Heart right ventricle (tissue), 16 donors: ENCODE measurements at regions not wholly inside any gene's neighbourhood (a gene's known extent, or its start where the extent isn't known, plus 50 kb on each side); places are given as distances from the start of the nearest gene placed in this dataset.

Source experiments
- ATAC-seq, 8 donors: fragments of 200-7000 bp; cut with Tn5 transposase; one replicate each; pipeline ENCODE4 v1.9.1; 2020; ENCODE audit warnings: mild to moderate bottlenecking in 8 of 8, moderate library complexity in 8 of 8, moderate number of reproducible peaks in 1 of 8
- DNase-seq, 2 donors: peaks; one replicate each; pipeline ENCODE4 v3.0.0-alpha.2; 2020
- H3K27ac ChIP-seq, 10 donors: fragments of 200-600 bp; sonication (generic) in 2 of 10; one replicate each; pipeline versions ENCODE4 v1.5.0 to v1.8.0; 2020 to 2022; ENCODE audit warnings: mild to moderate bottlenecking in 3 of 10
- H3K27me3 ChIP-seq, 7 donors: fragments of 200-600 bp; one replicate each; pipeline ENCODE4 v1.8.0; 2021 to 2022; ENCODE audit warnings: mild to moderate bottlenecking in 2 of 7
- H3K36me3 ChIP-seq, 9 donors: fragments of 200-600 bp; sonication (generic) in 1 of 9; one replicate each; pipeline versions ENCODE4 v1.5.0 to v1.8.0; 2020 to 2022; ENCODE audit warnings: mild to moderate bottlenecking in 2 of 9
- H3K4me1 ChIP-seq, 9 donors: fragments of 200-600 bp; sonication (generic) in 1 of 9; one replicate each; pipeline versions ENCODE4 v1.5.0 to v1.8.0; 2020 to 2022; ENCODE audit warnings: mild to moderate bottlenecking in 4 of 9
- H3K4me3 ChIP-seq, 10 donors: fragments of 200-600 bp; sonication (generic) in 2 of 10; one replicate each; pipeline versions ENCODE4 v1.5.0 to v1.8.0; 2020 to 2022; ENCODE audit warnings: mild to moderate bottlenecking in 7 of 10, moderate library complexity in 2 of 10
- H3K9me3 ChIP-seq, 11 donors: fragments of 200-600 bp in 10 of 11; sonication (generic) in 2 of 11; one replicate each; pipeline versions ENCODE4 v1.5.0 to v1.8.0; 2013 to 2022; ENCODE audit warnings: mild to moderate bottlenecking in 2 of 11, control low read depth in 1 of 11, moderate library complexity in 1 of 11
- CTCF ChIP-seq, 9 donors: fragments of 200-600 bp; sonication (generic) in 2 of 9; IDR thresholded peaks; one replicate each; pipeline versions ENCODE4 v1.5.0 to v1.8.0; 2021 to 2022; ENCODE audit warnings: antibody characterized with exemption in 9 of 9, mild to moderate bottlenecking in 5 of 9, moderate library complexity in 1 of 9
- WGBS, 2 donors: extraction: QIAGEN DNeasy Blood & Tissue Kit; methylation state at CpG; one replicate each; pipeline ENCODE4 v1.1.7; 2013; ENCODE audit warnings: inconsistent platforms in 1 of 2; 5-methylcytosine and 5-hydroxymethylcytosine counted together
- intact Hi-C, 10 donors: fragments of 100-400 bp; cut with DNase I; formaldehyde crosslinking; loops; one replicate each; pipeline versions ENCODE4 v1.11.1 to v1.14.2; 2022
- donor health status: Arrhythmogenic right ventricular cardiomyopathy.
- donor health status: ischemic (EF 13 %, LVEDD 7.1; RV severe dilation, severe dysfunction).
- donor health status: healthy with polysubstance abuse.
- donor health status: DM: no; HTN: yes; CAD: no.
- donor health status: DM: no; HTN: no; CAD: no.
- donor health status: ischemic (EF 25% LVEDD 6.9; RV normal size, moderate dysfunction).
- donor health status: ischemic (EF 25% LVEDD 5.7; RV mildly dilated, moderate dysfunction).
- donor health status: healthy.
- donor health status: DM: yes; HTN: yes; CAD: no.
- donor health status: Ischemic cardiomyopathy.
- donor health status: ischemic (EF 35%, LVEDD 5.7; RV mildly dilated, moderate dysfunction).
- donor health status: nonischemic (EF 11% LVEDD 7.7; RV severe dilation, severe dysfunction).
- donor health status: DM: yes; HTN: yes; CAD: no.
- donor health status: PGD.
- donor health status: ischemic (EF 29% LVEDD 5.4; RV normal size, mild dysfunction).
- donor health status: nonischemic (EF 23%, LVEDD 6.1; RV moderate dilation, normal function).

GRCh38 chr6:12657884-12658283 is 58.7 kb upstream of the PHACTR1 start:
- DNase-seq: no peak
- H3K4me3 ChIP-seq: no peak overlapping the region
- 92 to 97% methylated on average over 2 of the region's 2 CpGs for WGBS, 2 donors
- H3K27me3 ChIP-seq: peaks cover 0 to 12% (median 0%) of the 10 kb centered on the region in 7 donors
- peaks cover 0 to 7% (median 0%) of the 10 kb centered on the region in 9 donors for H3K4me1 ChIP-seq
- no peak overlapping the region for H3K27ac ChIP-seq
- ATAC-seq: no peak
- intact Hi-C loops: no loop called here
- TF ChIP-seq CTCF (IDR thresholded peaks at IDR 0.05): no peak
- no peaks in the 10 kb centered on the region for H3K36me3 ChIP-seq
- H3K9me3 ChIP-seq: no peaks in the 10 kb centered on the region

- intact Hi-C loops: no loop called here
- no peak for DNase-seq
- 88 to 89% methylated on average over 10 of the region's 10 CpGs for WGBS, 2 donors
- peaks cover 0 to 12% (median 0%) of the 10 kb centered on the region in 7 donors for H3K27me3 ChIP-seq
- H3K9me3 ChIP-seq: no peaks in the 10 kb centered on the region
- no peak overlapping the region for H3K27ac ChIP-seq
- ATAC-seq: no peak
- no peak for TF ChIP-seq CTCF (IDR thresholded peaks at IDR 0.05)
- H3K36me3 ChIP-seq: no peaks in the 10 kb centered on the region
- H3K4me1 ChIP-seq: no peaks in the 10 kb centered on the region
- no peak overlapping the region for H3K4me3 ChIP-seq
These were observed 55.0 kb upstream of the PHACTR1 start for GRCh38 chr6:12661432-12662089.
